Tibial artery (tissue), 4 donors: ENCODE measurements at regions not wholly inside any gene's neighbourhood (a gene's known extent, or its start where the extent isn't known, plus 50 kb on each side); places are given as distances from the start of the nearest gene placed in this dataset.

Experiments
- DNase-seq, 2 donors: peaks; one replicate each; pipeline ENCODE4 v3.0.0-alpha.2; 2019
- H3K27ac ChIP-seq, 2 donors: fragments of 200-600 bp; sonication (generic) in 1 of 2; 1 replicate in 1 of 2; 2 replicates in 1 of 2; pipeline ENCODE4 v1.5.1; 2018 to 2019; ENCODE audit warnings: mild to moderate bottlenecking in 1 of 2
- H3K27me3 ChIP-seq, 2 donors: fragments of 200-600 bp; sonication (generic) in 1 of 2; one replicate each; pipeline versions ENCODE4 v1.5.1 to v1.6.0; 2016 to 2019
- H3K36me3 ChIP-seq, 3 donors: fragments of 200-600 bp; sonication (generic) in 2 of 3; one replicate each; pipeline ENCODE4 v1.5.1; 2016 to 2019; ENCODE audit warnings: mild to moderate bottlenecking in 2 of 3
- H3K4me1 ChIP-seq, 4 donors: fragments of 200-600 bp; sonication (generic) in 2 of 4; 1 replicate in 3 of 4; 2 replicates in 1 of 4; pipeline ENCODE4 v1.5.1; 2016 to 2019
- H3K4me3 ChIP-seq, 2 donors: fragments of 200-600 bp; sonication (generic) in 1 of 2; 1 replicate in 1 of 2; 2 replicates in 1 of 2; pipeline ENCODE4 v1.5.1; 2018 to 2019; ENCODE audit warnings: mild to moderate bottlenecking in 2 of 2
- H3K9me3 ChIP-seq, 3 donors: fragments of 200-600 bp; sonication (generic) in 1 of 3; one replicate each; pipeline ENCODE4 v1.5.1; 2016 to 2019
- intact Hi-C: fragments of 100-400 bp; cut with DNase I; formaldehyde crosslinking; loops from one replicate; pipeline ENCODE4 v1.15.0; 2023; ENCODE audit warnings: low total_unique reads
- TF ChIP-seq, protein P1 (sequence below), 2 experiments: fragments of 200-600 bp in 1 of 2; fragments of 450-650 bp in 1 of 2; IDR thresholded peaks; one replicate each; pipeline ENCODE4 v1.5.1; 2017 to 2019; ENCODE audit warnings: antibody characterized with exemption in 2 of 2, mild to moderate bottlenecking in 1 of 2, moderate library complexity in 1 of 2

DNA sequence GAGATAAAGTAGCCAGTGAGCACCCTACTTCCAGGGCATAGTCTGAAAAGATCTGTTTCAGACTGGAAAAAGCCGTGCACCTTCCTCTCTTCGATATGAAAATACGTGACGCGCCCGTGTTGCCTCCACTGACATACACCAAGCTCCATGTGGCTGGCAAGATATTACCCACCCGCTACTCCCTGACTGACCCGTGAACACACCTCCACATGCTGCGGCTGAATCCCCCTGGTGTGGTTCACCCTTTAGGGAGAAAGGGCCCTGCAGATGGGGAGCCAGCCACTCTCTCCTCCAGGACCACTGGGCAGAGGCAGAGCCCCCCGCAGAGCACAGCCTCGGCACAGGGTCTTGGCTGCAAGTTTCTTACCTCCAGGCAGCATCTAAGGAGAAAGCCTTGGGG is 245.0 kb downstream of the BRD1 start:
- H3K4me1 ChIP-seq: no peaks in the 10 kb centered on the region
- intact Hi-C loops: no loop called here
- H3K4me3 ChIP-seq: no peak overlapping the region
- TF ChIP-seq, protein P1, sequence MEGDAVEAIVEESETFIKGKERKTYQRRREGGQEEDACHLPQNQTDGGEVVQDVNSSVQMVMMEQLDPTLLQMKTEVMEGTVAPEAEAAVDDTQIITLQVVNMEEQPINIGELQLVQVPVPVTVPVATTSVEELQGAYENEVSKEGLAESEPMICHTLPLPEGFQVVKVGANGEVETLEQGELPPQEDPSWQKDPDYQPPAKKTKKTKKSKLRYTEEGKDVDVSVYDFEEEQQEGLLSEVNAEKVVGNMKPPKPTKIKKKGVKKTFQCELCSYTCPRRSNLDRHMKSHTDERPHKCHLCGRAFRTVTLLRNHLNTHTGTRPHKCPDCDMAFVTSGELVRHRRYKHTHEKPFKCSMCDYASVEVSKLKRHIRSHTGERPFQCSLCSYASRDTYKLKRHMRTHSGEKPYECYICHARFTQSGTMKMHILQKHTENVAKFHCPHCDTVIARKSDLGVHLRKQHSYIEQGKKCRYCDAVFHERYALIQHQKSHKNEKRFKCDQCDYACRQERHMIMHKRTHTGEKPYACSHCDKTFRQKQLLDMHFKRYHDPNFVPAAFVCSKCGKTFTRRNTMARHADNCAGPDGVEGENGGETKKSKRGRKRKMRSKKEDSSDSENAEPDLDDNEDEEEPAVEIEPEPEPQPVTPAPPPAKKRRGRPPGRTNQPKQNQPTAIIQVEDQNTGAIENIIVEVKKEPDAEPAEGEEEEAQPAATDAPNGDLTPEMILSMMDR (IDR thresholded peaks at IDR 0.05): no peak
- no peak overlapping the region for H3K27ac ChIP-seq
- H3K9me3 ChIP-seq: peaks cover 0 to 9% (median 7%) of the 10 kb centered on the region in 3 donors
- no peaks in the 10 kb centered on the region for H3K36me3 ChIP-seq
- no peaks in the 10 kb centered on the region for H3K27me3 ChIP-seq
- no peak for DNase-seq

DNA sequence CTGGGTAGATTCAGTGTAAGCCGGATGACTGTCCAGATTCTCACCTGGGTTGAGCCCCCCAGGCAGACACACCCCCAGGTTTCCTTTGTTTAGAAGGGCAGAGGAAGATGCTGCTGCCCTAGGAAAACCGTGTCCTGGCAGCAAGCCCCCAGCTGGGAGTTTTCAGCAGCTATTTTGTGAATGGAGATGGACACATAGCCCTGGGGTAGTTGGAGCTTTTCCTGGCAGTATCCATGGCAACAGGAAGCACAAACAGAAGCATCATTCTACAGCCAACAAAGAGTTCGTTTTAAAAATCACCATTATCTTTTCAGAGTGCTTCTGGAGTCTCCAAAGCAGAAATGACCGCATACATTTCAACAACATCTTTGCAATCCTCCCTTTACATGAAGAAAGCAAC is 245.5 kb downstream of the BRD1 start:
- TF ChIP-seq, protein P1 (IDR thresholded peaks at IDR 0.05): no peak
- no peaks in the 10 kb centered on the region for H3K4me1 ChIP-seq
- H3K36me3 ChIP-seq: no peaks in the 10 kb centered on the region
- DNase-seq: no peak
- intact Hi-C loops: no loop called here
- no peaks in the 10 kb centered on the region for H3K27me3 ChIP-seq
- H3K4me3 ChIP-seq: no peak overlapping the region
- H3K9me3 ChIP-seq: peaks cover 0 to 9% (median 7%) of the 10 kb centered on the region in 3 donors
- H3K27ac ChIP-seq: no peak overlapping the region

DNA sequence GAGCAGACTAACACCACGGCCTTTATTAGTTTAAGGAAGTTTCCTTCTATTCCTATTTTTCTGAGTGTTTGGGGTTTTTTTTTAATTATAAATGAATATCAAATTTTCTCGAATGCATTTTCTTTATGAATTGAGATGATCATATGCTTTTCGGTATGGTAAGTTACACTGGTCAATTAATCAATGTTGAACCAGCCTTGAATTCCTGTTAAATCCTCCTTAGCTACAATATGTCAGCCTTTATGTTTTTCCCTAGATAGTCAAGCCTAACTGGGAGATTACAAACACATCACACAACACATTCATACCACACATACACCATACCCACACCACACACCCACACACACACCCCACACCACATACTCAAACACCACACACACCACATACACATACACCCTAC is 247.6 kb downstream of the BRD1 start:
- DNase-seq: no peak
- TF ChIP-seq, protein P1 (IDR thresholded peaks at IDR 0.05): no peak
- intact Hi-C loops: no loop called here

DNA sequence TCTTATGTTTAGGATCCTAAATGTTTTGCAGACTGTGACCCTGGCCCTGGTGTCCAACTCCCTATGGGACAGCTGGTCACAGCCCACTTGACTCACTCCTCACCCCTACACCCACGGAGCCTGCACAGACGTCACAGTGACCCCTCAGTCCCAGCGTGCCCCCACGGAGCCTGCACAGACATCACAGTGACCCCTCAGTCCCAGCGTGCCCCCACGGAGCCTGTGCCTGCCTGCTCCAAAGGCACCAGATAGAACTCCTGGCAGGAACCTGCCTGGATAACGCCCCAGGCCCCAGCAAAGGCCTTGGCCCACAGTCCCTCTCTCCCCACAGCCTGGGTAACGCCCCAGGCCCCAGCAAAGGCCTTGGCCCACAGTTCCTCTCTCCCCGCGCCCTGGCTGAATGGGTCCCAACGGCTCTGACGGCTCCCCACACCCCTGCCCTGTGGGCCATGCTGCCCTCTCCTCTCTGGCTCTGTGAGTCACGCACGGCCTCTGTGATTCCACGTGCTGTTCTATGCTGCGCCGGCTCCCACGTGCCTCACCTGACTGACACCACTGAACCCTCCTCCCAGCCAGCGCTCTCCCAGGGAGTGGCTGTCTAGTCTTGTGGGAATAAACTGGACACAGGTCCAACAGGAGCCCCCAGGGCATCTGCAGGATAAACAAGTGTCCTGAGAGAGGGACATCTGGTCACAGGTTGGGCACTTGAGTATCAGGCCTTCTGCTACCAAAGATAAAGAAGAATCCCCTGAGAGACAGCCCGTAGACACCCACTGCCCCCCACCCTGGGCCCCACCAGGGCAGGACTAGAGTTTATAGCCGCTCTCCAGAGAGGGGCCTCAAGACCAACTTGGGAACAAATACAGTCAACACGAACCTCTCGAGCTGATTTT is 250.3 kb downstream of the BRD1 start:
- Histone ChIP-seq H3K4me3 (no peak overlapping the region), H3K27me3 (no peaks in the 10 kb centered on the region), H3K9me3 (peaks cover 0 to 9% (median 7%) of the 10 kb centered on the region in 3 donors), H3K36me3 (no peaks in the 10 kb centered on the region), H3K27ac (no peak overlapping the region), H3K4me1 (no peaks in the 10 kb centered on the region)
- DNase-seq: peak in 1 of 2 donors; percentile 38
- intact Hi-C loops: no loop called here
- TF ChIP-seq, protein P1 (IDR thresholded peaks at IDR 0.05): no peak

More for the DNA sequence above, 247.6 kb downstream of the BRD1 start:
- no peaks in the 10 kb centered on the region for H3K4me1 ChIP-seq
- H3K9me3 ChIP-seq: peaks cover 0 to 9% (median 7%) of the 10 kb centered on the region in 3 donors
- no peak overlapping the region for H3K27ac ChIP-seq
- H3K36me3 ChIP-seq: no peaks in the 10 kb centered on the region
- H3K27me3 ChIP-seq: no peaks in the 10 kb centered on the region
- no peak overlapping the region for H3K4me3 ChIP-seq

DNA sequence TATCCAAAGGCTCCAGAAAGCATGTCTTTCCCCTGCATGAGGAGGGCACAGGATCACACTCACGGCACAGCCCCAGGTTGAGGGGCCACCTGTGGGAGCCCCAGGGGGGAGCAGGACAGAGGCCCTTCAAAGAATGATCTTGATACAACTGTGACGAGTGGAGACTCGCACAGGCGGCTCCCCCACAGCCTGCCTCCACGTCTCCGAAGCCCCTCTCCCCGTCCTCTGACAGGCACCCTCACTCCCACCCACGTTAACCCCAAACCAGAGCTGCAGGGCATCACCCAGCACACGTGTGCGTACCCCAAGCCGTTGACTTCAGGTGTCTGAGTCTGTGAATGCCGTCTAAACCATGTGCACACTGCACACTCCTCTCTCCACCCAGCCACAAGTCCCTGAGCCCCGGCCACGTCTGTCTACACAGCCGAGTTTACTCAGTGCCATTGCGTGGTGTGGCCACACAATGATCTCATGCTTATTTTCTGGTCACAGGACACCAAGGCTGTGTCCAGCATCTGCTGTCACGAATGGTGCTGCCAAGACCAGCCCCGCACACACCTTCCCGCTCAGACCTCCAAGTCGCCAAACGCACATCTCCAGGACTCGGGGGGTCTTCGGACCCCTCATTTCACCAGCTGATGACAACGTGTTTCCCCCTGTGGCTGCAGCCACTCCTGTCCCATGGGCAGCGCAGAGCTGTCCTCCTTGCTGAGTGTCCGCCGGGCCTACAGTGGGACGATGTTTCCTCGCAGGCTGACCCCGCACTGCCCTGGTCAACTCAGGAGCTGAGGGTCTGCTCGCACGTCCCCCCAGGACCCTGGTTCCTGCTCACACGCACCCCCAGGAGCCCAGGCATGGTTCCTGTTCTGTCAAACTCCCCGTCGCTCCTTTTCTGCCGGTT is 251.2 kb downstream of the BRD1 start:
- Histone ChIP-seq H3K27me3 (no peaks in the 10 kb centered on the region), H3K27ac (no peak overlapping the region), H3K4me3 (no peak overlapping the region), H3K36me3 (no peaks in the 10 kb centered on the region), H3K4me1 (no peaks in the 10 kb centered on the region), H3K9me3 (peaks cover 0 to 9% (median 7%) of the 10 kb centered on the region in 3 donors)
- DNase-seq: peak in 1 of 2 donors; percentile 50
- intact Hi-C loops: no loop called here
- TF ChIP-seq, protein P1 (IDR thresholded peaks at IDR 0.05): no peak
